ENCODE measurements at regions not wholly inside any gene's neighbourhood (a gene's known extent, or its start where the extent isn't known, plus 50 kb on each side); places are given as distances from the start of the nearest gene placed in this dataset.
"Not testable (repeated sequence)": the region's sequence is repeated elsewhere in the genome, so short reads cannot be mapped to it uniquely, and the experiment has no call there.

DNA sequence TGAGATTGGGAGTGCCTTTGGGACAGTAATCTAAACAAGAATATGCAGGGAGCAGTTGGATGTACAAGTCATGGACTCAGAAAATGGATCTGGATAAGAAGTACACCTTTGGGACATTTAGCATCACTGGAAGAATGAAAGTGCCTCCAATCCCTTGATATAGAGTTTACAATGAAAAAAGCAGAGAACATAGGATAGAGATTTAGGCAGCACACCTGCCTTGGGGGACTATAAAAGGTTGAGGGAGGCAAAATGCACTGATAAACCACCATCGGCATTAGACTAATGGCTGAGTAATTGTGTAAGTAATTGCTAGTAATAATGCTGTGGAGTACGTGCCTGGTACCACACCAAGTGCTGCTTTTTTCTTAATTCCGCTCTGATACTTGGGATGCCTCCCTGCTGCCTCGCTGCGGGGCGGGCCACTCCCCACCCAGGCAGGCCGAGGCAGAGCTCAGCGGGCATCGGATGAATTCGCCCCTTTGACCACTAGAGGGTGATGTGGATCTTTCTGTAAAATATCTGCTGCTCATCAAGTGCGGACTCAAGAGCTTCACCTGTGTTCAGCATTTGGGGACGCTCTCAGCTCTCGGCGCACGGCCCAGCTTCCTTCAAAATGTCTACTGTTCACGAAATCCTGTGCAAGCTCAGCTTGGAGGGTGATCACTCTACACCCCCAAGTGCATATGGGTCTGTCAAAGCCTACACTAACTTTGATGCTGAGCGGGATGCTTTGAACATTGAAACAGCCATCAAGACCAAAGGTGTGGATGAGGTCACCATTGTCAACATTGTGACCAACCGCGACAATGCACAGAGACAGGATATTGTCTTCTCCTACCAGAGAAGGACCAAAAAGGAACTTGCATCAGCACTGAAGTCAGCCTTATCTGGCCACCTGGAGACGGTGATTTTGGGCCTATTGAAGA, 99.9 kb downstream of the ANKRD18B start:
- DNase-seq: no peak

DNA sequence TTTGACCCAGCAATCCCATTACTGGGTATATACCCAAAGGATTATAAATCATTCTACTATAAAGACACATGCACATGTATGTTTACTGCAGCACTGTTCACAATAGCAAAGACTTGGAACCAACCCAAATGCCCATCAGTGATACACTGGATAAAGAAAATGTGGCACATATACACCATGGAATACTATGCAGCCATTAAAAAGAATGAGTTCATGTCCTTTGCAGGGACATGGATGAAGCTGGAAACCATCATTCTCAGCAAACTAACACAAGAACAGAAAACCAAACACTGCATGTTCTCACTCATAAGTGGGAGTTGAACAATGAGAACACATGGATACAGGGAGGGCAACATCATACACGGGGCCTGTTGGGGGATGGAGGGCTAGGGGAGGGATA, 104.3 kb downstream of the ANKRD18B start:
- not testable (repeated sequence) for DNase-seq

DNA sequence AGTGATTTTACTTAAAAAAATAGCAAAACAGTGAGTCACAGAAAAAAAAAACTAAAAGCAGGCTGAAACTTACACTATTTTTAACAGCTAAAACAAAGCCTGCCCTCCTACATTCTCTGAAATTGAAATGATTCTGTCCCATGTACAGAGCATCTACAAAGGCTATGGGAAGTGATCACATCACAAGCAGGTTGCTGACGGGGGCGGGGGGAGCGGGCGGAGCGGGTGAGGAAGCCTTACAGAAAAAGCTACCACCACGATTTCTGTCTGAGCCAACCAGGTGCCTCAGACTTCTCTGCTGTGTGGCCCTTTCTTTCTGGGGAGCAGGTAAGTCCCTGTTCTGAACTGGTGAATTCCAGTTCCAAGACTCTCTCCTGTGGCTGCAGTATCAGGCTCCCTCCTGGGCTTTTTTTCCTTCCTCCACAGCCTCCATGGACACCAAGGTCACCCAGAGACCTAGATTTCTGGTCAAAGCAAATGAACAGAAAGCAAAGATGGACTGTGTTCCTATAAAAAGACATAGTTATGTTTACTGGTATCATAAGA, 104.9 kb downstream of the ANKRD18B start:
- no peak for DNase-seq

DNA sequence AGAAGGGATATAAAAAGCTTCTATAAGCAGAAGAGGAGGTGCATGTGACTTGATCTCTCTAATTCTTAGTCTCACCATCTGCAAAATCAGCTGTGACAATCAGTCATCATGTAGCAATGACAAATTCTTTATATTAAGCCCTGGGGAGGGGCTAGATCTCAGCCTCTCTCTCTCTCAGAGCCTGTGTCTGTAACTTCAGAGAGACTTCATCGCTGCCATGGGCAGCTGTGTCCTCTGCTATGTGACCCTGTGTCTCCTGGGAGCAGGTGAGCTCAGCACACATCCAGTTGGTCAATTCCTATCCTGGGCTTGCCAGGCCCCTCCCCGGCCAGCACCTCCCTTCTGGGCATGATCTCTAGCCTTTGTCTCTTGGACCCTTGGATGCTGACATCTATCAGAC, 109.6 kb downstream of the ANKRD18B start:
- DNase-seq: no peak

DNA sequence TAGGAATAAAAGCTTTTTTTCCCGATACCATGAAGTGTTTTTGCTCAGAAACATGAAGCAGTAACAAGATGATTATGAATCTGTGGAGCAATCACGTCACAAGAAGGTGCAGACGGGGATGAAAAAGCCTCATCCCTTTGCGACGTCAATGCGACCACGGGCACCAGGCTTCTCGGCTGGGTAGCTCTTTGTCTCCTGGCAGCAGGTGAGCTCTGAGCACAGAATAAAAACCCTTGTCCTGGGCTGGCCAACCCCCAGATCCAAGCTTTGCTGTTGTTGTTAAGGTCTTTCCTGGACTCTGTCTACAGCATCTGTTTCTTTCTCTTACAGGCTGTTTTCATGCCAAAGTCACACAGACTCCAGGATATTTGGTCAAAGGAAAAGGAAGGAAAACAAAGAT, 113.8 kb downstream of the ANKRD18B start:
- DNase-seq: no peak

DNA sequence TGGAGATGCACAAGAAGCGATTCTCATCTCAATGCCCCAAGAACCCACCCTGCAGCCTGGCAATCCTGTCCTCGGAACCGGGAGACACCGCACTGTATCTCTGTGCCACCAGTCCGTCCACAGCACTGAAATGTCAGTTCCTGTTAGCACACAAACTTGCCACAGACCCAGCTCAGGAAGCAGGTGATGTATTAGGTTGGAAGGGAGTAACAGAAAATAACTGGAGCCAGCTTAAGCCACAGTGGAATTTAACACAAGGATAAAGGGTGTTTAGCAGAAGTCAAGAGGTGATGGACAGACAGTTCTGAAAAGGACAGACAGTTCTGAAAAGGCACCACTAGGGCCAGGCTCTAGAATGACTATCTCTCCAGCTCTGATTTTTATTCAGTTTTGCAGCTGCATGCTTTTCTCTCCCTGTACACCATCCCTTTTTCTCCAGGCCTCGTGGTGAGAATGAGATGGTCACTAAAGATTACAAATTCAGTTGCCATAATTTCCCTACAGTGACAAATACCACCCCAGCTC, 114.4 kb downstream of the ANKRD18B start:
- no peak for DNase-seq

DNA sequence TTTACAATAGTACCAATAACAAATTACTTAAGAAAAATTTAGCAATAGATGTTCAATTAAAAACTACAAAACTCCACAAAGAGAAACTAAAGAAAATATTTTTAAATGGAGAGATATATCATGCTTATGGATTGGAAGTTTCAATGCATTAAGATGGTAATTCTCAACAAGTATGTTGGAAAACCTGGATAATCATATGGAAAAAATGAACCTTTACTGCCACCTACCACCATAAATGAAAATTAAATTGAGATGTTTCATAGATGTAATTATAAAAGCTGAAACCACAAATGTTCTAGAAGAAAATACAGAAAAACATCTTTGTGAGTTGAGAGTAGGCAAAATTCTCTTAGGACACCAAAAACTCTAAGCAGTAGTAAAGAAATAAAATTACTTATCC, 121.7 kb downstream of the ANKRD18B start:
- no peak for DNase-seq

DNA sequence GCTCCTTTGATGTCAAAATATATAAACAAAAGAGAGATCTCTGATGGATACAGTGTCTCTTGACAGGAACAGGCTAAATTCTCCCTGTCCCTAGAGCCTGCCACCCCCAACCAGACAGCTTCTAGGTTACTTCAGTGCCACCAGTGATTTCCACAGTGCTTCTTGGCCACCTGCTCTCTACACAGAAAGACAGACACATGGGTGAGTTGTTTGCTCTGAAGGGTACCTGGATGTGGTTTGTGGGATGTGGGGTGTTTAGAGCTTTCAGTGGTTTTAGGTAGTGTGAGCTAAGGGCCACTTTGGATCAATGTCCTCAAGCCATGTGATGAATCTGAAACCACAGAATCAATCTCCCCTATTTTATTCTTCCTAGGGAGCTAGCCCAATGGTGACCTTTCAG, 125.4 kb downstream of the ANKRD18B start:
- no peak for DNase-seq

DNA sequence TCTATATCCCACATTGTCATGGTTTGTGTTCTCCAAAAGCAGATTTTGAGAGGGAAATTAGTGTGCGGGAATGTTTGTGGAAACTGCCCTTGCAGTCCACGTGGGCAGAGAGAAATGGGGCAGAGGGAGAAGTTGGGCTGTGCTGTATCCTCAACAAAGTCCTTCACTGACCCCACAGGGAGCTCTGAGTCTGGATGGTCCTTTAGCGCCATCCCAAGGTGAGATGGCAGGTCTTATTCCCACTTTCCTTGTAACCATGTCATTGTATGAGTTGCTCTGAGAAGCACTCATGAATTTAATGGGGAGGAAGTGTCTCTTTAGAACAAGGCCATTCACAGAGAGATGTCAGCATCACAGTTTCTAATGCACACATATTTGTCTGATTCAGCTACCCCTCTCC, 127.1 kb downstream of the ANKRD18B start:
- DNase-seq: no peak

DNA sequence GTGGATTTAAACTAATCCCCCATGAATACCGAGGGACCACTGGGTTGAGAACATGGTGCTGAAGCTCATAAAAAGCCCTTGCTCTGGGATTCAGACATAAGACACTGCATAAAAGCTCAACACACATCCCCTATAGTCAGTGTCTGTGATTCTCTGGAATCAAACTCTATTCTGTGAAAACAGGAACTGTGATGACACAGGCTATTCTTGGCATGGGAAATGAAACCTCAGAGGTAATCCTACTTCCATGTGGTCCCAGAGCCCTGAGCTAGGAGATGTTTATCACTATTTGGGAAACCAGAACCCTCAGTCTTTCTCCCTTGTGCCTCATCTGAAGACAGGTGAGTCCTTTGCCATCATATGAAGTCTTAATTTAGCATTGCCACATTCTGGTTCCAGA, 135.4 kb upstream of the PRSS3 start:
- DNase-seq: no peak

DNA sequence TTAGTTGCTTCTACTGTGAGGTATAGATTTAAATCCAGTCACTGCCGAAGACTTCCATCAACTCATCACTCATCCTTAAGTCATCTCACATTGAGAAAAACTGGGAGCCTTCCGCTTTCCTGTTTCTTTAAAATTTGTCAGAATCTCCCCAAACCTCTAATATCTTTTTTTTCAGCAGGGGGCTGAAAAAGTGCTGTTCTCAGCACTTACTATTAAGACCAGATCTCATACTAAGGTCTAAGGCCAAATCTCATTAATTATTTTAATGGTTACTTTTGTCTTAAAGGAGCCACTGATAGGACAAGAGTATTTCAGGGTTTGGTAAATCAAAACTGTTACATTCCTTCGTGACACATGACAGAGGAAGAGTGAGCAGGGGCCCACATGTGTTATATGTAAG, 134.6 kb upstream of the PRSS3 start:
- DNase-seq: no peak

DNA sequence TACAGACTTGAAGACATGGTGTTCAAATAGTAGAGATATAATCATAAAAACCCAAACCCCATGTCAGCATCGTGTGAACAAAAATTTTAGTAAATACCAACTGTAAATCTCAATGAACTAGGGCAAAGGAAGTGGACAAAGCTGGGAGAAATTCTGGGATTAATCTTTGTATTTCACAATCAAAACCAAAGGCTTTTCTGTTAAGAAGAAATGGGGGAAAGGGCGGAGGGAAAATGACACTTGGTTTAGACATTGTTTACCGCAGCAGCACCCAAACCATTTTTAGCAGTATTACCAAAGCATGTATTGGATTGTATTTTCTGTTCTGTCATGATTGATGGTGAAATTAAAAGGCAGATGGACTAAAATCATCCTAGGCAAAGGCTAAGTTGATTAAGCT, 134.2 kb upstream of the PRSS3 start:
- DNase-seq: no peak

DNA sequence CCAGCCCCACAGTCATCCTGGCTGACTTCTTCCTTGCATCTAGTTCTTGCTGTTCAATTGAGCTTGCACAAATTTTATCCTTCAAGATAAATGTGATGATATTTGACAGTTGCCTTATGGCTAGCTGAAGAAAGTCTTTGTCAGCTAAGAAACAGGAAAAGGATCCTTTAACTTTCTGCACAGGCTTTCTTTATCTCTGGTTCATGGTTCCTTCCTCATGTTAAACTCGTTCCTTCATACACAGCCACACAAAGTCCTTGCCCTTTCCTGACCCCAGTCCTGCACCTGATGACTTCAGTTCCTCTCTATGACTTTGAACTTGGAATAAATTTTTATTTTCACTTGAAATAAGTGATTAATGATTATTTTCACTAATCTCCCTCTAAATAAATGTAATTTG, 132.5 kb upstream of the PRSS3 start:
- no peak for DNase-seq

DNA sequence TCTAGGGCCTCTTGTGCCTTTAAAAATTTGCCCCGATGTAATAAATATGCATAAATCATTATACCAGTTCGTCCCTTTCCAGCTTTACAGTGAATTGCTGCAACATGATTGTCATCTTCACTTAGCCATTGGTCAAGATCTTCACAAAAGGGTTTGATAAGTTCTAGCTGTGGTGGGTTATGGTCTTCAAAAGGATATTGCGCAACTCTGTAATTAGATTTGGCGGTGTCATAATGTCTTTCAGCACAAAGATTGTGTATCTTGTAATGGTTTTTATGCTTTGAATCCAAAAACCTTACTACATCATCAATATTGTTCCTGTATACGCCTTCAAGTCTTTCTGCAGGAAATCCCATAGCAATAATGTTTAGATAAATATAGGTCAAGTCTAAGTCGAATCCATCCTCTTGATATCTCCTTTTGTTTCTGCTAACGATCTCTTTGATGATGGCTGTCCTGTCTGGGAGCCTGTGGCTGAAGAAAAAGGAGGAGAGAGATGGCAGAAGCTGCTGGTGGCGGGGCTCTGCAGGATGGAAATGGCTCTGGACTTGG, 119.1 kb upstream of the PRSS3 start:
- DNase-seq: not testable (repeated sequence)

DNA sequence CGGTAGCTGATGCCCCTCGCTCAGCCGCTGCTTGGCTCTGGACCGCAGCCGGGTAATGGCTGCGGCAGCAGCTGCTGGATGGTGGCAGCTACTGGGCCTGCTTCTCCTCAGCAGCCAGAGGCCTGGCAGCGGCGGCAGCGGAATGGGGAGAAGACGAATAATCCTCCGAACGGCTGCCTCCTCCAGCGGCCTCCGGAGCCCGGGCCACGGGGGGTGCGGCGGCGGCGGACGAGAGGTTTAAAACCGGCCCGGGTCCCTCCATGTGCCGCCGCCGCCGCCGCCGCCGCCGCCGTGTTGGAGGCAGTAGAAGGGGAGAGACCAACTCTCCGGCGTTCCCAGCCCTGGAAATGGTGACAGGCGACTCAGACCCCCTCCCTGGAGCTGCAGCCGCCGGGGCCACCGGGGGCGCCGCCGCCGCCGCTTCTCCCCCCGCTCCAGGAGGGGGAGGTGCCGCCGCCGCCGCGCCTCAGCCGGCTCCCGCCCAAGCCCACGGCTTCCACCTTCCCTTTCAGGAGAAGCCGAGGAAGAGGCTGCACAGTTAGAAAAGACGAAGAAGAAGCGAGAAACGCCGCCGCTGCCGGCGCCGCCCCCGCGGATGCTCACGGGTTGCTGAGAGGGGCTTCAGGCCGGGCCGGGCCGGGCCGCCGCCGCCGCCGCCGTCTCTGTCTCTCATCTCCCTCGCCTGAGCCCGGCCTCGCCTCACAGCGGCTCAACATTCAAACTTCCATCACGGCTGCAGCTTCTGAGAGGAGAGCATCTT, 118.4 kb upstream of the PRSS3 start:
- no peak for DNase-seq

DNA sequence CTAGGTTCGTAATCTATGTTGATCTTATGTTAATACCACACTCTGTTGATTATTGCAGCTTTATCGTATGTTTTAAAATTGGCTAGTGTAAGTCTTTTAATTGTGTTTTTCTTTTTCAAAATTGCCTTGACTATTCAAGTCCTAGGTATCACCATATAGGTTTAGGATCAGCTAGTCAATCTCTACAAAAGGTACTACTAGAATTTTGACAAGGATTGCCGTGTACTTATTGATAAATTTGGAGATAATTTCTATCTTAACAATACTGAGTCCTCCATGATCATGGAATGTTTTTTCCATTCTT, 117.9 kb upstream of the PRSS3 start:
- DNase-seq: no peak

DNA sequence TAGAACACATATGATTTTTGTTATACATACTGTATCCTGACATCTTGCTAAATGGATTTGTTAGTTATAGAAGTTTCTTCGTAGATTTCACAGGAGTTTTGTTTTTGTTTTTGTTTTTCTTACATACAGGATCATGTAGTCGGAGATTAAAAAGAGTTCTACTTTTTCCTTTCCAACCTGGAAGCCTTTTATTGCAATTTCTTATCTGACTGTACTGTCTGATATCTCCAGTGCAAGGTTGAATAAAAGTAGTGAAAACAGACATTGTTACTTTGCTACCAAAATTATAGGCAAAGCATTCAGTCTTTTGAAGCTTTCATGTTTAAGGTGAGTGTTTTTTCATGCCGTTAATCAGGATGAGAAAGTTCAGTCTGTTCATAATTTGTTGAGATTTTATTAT, 117.4 kb upstream of the PRSS3 start:
- no peak for DNase-seq

DNA sequence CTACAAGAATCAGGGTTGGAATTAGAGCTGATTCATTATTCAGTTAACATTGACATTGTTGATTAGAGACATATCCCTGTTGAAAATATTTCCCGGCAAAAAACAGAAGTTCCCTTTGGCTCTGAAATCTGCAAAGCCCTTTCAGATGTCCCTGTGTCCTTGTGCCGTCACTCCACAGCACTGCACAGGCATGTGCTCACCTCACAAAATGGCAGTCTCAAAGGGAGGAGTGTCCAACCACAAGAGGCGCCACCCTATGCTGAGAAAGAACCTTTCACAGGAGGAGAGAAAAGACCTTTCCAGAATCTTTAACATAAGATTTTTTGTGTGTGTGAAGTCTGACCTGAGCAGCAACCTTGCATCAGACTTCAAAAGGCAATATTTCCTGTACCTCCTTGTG, 112.8 kb upstream of the PRSS3 start:
- no peak for DNase-seq

DNA sequence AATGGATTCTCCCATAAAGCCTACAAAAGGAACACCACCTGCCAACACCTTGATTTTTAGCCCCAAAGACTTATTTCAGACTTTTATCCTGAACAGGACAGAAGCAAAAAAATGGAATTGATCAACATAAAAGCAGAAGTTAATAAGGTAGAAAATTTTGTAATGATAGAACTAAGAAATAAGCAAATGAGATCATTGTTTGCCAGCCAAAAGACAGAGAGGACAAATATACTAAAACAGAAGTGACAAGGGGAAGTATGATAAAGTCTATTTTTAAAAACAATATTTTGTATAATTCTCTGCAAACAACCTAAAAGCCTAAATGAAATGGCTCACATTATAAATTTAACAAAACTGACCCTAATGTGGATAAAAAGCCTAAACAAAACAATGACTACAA, 110.5 kb upstream of the PRSS3 start:
- no peak for DNase-seq

DNA sequence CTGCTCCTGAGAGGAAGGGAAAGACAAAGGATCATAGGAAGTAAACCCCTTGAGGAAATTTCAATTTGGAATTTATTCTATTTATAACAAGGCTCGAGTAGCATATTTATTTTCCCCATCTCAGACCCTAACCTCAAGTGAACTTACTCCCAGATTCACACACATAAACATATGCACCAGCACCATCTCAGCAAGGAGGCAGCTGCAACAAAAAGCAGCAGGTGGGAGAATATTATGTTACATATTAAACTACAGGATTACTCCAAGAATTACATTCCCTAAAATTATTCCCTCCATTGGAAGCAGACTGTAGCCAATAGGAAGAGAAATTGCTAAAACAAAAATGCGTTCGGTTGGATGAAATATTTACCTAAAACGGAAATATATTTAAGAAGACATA, 108.4 kb upstream of the PRSS3 start:
- DNase-seq: no peak

DNA sequence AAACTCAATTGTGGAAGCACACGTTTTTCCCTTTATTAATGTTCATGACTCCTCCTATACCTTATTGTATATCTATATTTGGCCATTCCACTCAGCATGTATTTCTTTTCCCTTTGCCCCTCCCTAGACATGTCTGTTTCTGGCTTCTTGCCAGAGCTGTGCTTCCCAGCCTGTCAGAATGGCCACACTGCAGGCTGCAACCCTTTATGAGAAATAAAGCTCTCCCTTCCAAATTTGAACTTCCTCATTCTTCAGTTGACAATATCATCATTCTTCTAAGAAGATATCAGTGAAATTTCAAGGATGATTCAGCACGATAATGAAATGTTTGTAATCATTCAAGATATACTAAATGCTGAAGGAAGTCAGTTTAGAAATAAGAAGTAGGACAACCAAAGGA, 107.6 kb upstream of the PRSS3 start:
- no peak for DNase-seq

DNA sequence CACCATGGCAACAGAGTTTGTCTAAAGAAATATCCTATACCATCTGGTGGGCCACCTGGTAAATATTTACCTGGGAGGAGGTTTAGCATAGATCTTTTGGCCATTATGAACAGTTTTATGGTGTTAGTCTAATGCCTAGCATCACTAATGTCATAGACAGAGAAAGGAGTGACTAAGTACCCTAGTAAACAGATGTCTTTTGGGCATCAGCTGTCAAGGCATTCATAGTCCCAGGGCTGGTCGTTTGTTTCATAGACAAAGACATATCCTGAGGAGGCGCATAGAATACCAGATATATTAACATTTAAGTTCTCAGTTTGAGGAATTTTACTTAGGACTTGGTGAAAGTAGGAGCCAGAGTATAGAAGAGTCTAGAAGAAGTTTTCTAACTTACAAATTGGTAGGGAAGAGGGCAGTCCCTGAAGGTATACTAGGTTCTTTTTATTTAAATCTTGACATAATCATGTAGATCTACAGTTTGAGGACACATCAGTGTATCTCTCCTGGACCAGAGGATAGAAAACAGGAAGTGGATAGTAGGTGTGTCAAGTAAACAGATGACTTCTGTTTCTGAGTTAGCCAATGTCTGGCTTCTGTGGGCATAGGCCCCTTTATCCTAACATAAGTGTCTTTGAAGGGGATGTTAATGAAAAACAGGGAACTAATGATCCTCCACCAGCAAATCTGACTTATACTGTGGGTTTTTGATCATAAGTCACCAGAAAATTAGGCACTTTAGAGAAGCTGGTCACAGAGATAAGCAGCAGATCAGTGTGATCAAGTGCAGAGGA, 105.0 kb upstream of the PRSS3 start:
- DNase-seq: no peak

DNA sequence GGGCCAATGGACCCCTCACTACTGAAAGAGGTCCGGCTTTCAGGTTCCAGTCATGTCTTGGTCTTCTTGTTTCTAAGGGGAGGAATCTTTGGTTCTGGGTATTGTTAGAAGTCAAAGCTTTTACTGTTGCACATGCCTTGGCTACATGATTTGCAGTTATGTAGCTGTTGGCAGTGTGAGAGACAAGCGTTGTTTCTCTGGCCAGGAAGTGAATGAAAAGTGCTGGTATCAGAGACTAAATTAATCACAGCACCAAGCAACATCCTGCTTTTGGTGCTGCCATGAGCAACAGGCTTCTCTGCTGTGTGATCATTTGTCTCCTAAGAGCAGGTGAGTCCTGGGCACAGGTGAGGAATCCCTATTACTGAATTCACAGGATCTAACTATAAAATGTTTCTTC, 100.1 kb upstream of the PRSS3 start:
- no peak for DNase-seq
